ENCODE measurements at regions not wholly inside any gene's neighbourhood (a gene's known extent, or its start where the extent isn't known, plus 50 kb on each side); places are given as distances from the start of the nearest gene placed in this dataset.

DNA sequence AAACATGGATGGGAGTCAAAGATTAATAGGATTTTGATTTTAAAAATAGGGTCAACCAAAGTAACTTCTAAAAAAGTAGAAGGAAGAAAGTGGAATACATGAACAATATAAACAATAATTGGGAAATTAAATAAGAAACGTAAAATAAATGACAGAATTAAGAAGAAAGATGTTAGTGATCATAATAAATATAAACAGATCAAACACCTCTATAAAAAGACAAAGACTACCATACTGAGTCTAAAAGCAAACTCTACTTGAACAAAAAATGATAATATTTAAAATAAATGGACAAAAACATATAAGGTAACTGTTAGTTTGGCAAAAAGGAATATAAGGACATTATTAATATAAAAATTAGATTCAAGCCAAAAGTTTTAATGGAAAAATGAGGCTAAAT lies 57.7 kb upstream of the ZNF618 start:
- no peak for DNase-seq (ENCODE audit: low spot score)

GRCh38 chr9:113822315-113822714 lies 53.8 kb upstream of the ZNF618 start:
- no peak for DNase-seq (ENCODE audit: low spot score)

GRCh38 chr9:113823421-113823820 lies 52.7 kb upstream of the ZNF618 start:
- no peak for DNase-seq (ENCODE audit: low spot score)

Data from ureter (tissue), 1 donor.